ENCODE measurements at regions not wholly inside any gene's neighbourhood (a gene's known extent, or its start where the extent isn't known, plus 50 kb on each side); places are given as distances from the start of the nearest gene placed in this dataset.

DNA sequence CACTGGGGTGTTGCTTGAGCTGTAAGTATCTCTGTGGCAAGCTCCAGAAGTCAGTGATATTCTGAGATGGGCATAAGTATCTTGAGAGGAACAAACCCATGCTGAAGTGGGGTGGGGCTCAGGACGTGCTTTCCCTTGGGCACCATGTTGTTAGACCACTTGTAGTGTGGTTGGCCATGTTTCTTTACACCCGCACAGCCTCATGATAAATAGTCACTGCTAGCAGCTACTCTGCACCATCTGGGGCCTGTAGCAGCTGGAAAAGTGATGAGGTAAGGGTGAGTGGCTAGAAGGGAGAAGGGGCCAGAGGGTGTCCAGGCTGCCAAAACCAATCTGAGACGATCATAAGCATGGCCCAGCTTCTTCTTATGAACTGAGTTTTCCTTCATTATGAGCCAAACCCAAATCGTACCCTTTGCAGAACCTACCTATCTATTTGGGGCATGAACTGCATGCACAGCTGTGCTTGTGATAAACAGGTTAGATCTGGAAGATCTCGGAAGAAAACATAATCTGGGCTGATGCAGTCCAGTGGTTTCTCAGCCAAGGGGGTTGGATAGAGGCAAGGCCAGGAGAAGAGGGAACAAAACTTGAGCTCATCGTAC, 91.9 kb upstream of the IRF2BP2 start:
- H3K36me3 ChIP-seq: no peaks in the 10 kb centered on the region
- TF ChIP-seq, protein P1, sequence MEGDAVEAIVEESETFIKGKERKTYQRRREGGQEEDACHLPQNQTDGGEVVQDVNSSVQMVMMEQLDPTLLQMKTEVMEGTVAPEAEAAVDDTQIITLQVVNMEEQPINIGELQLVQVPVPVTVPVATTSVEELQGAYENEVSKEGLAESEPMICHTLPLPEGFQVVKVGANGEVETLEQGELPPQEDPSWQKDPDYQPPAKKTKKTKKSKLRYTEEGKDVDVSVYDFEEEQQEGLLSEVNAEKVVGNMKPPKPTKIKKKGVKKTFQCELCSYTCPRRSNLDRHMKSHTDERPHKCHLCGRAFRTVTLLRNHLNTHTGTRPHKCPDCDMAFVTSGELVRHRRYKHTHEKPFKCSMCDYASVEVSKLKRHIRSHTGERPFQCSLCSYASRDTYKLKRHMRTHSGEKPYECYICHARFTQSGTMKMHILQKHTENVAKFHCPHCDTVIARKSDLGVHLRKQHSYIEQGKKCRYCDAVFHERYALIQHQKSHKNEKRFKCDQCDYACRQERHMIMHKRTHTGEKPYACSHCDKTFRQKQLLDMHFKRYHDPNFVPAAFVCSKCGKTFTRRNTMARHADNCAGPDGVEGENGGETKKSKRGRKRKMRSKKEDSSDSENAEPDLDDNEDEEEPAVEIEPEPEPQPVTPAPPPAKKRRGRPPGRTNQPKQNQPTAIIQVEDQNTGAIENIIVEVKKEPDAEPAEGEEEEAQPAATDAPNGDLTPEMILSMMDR (IDR thresholded peaks at IDR 0.05): no peak
- DNase-seq: no peak
- no peak overlapping the region for H3K4me3 ChIP-seq
- intact Hi-C loops (cut with DNase I): no loop called here
- peaks cover 4% of the 10 kb centered on the region for H3K4me1 ChIP-seq
- no peaks in the 10 kb centered on the region for H3K9me3 ChIP-seq
- no peak for ATAC-seq
- H3K27me3 ChIP-seq (ENCODE audit: low read depth): no peaks in the 10 kb centered on the region
- no peak overlapping the region for H3K27ac ChIP-seq

DNA sequence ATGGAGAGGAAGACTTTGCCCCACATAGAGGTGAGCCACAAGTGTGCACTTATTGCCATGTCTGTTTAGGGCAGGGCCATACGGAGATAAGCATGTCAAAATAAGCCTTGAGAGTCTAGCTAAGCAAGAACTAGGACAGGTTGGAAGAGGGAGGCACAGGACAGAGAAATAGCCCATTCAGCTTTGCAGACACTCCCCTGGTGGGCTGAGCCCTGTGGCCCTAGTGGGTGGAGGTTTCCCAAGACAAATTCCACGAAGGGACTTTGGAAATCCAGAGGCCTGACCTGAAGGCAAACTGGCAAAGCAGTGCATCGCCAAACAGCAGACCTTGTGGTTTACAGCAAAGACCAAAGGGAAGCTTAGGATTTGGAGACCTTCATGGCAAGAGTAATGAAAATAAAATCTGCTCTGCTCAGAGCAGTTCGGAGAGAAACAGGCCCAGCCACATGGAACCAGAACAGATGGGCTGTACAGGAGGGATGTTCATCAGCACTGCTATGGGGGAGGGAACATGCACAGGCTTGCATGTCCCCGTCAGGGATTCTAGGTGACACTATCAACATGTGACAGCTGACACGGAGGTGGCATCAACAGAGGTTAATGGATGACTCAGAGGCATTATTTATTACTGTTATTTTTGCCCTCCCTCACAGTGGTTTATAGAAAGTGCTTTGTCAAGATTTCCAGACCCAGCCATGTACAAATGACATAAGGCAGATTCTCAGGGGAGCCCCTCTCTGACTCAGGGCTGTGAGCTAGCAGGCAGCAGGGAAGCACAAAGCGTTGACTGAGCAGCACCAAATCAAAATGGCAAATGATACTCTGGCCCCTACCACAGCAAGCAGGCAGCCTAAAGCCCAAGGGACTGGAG, 90.1 kb upstream of the IRF2BP2 start:
- Histone ChIP-seq H3K4me3 (no peak overlapping the region), H3K27ac (no peak overlapping the region), H3K9me3 (no peaks in the 10 kb centered on the region), H3K27me3 (ENCODE audit: low read depth) (no peaks in the 10 kb centered on the region), H3K36me3 (no peaks in the 10 kb centered on the region), H3K4me1 (no peaks in the 10 kb centered on the region)
- DNase-seq (no peak), ATAC-seq (peak; percentile 35 to 42)
- intact Hi-C loops (cut with DNase I): no loop called here
- TF ChIP-seq, protein P1 (IDR thresholded peaks at IDR 0.05): no peak

DNA sequence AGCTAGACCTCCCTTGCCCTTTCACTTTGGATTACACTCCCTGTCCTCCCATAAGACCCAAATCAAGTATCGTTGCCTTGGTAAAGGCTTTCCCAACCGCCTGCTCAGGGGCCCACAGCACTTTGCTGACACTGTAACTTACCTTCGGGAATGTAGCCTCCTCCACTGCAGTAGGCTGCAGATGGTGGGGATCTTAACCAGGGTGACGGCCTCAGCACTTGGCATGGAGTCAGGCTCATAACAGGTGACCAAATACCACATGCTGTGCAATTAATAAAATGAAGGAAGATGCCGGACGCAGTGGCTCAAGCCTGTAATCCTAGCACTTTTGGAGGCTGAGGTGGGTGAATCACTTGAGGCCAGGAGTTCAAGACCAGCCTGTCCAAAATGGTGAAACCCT, 88.7 kb upstream of the IRF2BP2 start:
- intact Hi-C loops (cut with DNase I): no loop called here
- no peaks in the 10 kb centered on the region for H3K4me1 ChIP-seq
- ATAC-seq (no peak), DNase-seq (no peak)
- no peaks in the 10 kb centered on the region for H3K9me3 ChIP-seq
- H3K4me3 ChIP-seq: no peak overlapping the region
- TF ChIP-seq, protein P1 (IDR thresholded peaks at IDR 0.05): no peak
- no peaks in the 10 kb centered on the region for H3K27me3 ChIP-seq (ENCODE audit: low read depth)
- no peak overlapping the region for H3K27ac ChIP-seq
- H3K36me3 ChIP-seq: no peaks in the 10 kb centered on the region

DNA sequence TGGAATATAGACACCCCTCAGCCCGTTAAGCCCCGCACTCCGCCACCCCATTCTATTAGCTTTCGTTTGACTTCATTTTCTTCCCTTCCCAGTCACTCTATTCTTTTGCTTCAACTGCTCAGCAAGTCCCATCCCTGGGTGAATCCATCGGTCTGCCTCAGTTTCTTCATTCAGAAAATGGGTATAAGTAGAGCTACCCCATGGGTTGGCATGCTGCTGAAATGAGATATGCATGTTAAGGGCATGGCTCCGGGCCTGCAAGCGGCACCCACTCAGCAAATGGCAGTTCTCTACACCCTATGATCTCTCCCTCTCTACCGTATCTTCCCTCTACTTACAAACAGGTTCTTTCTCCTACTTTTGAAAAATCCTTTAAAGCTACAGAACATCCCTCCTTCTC, 87.8 kb upstream of the IRF2BP2 start:
- Histone ChIP-seq H3K9me3 (no peaks in the 10 kb centered on the region), H3K36me3 (no peaks in the 10 kb centered on the region), H3K27ac (no peak overlapping the region), H3K4me1 (no peaks in the 10 kb centered on the region), H3K27me3 (ENCODE audit: low read depth) (no peaks in the 10 kb centered on the region), H3K4me3 (no peak overlapping the region)
- TF ChIP-seq, protein P1 (IDR thresholded peaks at IDR 0.05): no peak
- intact Hi-C loops (cut with DNase I): no loop called here
- ATAC-seq: no peak
- DNase-seq: no peak

DNA sequence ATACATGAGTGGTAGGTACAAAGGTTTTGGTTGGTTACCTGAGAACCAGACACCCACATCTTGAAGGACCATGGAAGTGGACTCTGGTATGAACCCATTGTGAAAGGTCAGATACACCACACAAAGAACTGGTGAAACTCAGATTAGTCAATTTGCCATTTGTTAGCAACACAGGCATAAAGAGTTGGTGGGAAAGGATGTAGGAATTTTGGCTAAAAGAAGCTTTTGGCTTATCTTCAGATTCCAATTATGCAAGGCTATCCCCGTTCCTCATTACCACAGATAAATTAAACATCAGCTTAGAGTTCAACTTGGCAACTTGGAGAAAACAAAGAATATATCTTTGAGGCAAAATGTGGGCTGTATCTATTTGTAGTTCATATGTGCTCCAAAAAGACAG, 87.0 kb upstream of the IRF2BP2 start:
- H3K9me3 ChIP-seq: no peaks in the 10 kb centered on the region
- no peaks in the 10 kb centered on the region for H3K4me1 ChIP-seq
- DNase-seq: no peak
- TF ChIP-seq, protein P1 (IDR thresholded peaks at IDR 0.05): no peak
- H3K27me3 ChIP-seq (ENCODE audit: low read depth): no peaks in the 10 kb centered on the region
- H3K36me3 ChIP-seq: no peaks in the 10 kb centered on the region
- intact Hi-C loops (cut with DNase I): no loop called here
- no peak overlapping the region for H3K4me3 ChIP-seq
- H3K27ac ChIP-seq: no peak overlapping the region
- ATAC-seq: no peak
